ENCODE measurements at regions not wholly inside any gene's neighbourhood (a gene's known extent, or its start where the extent isn't known, plus 50 kb on each side); places are given as distances from the start of the nearest gene placed in this dataset.

DNA sequence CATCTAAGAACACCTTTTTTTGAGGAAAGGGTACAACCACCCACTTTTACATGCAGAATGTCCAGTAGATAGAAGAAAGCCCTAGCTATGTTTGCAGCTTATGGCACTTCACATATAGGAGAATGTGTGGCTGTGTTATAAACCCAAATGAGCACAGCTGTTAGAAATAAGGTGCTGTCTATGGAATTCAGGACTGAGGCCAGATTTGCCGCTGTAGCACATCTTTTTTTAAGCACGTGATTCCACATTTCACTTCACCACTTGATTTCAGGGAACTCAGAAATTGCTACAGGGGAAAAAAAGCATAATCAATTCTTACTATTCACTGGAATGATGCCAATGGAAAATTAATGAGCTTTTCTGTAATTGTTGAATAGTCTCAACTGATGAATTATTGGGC, 147.2 kb upstream of the ADAMTS5 start:
- DNase-seq, result no peak

DNA sequence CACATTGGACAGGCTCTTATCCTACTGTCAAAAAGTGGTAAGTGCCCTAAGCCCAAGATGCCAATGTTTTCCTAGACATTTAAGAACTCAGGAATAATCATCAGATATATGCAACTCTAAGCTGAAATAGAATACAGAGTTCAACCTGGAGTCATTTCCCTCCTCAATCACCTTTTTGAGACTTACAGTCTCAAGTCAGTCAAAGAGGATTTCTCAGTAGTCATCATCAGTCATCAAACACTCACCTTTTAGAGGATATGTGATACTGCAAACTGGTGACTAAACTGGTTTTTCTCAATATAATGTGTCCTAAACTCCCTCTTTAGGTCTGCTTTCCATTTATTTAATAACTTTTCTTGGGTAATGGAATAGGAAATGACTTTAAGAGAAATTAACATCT, 145.3 kb upstream of the ADAMTS5 start:
- no peak for DNase-seq

- no peak for DNase-seq
Observed at GRCh38 chr21:27110956-27111355, 144.1 kb upstream of the ADAMTS5 start.

DNA sequence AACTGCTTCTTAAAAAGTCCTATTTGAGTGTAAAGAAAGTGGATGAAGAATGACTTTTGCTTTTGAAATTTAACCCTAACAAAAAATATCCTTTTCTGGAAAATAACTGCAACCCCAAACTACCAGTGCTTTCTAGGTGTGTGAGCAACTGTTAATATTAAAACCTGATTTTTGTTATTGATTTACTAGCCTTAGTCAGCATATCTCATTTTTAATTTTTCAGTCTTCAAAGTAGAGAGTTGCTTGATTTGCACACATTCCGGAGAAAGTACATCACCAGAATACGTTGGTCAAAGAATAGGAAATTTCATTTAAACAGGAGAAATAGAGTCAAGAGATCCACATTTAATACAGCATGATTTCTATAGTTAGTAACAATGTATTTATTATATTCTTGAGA, 141.8 kb upstream of the ADAMTS5 start:
- no peak for DNase-seq

DNA sequence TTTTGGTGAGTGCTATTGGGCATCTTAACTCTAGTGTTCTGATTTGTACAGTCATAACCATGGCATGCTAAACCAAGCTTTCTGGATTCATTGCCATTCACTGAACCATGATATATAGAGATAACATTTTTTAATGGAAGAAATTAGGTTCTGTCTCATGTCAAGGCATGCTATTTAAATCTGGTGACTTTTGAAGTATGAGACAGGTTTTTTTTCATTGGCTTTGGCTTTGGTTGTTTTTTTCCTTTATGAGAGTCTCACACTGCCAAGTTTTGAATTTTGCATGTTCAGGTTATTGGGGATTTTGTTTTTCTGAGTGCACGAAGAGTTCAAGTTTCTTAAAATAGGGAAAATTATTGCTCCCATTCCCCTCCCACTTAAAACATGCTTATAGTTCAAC, 141.3 kb upstream of the ADAMTS5 start:
- DNase-seq, result no peak

DNA sequence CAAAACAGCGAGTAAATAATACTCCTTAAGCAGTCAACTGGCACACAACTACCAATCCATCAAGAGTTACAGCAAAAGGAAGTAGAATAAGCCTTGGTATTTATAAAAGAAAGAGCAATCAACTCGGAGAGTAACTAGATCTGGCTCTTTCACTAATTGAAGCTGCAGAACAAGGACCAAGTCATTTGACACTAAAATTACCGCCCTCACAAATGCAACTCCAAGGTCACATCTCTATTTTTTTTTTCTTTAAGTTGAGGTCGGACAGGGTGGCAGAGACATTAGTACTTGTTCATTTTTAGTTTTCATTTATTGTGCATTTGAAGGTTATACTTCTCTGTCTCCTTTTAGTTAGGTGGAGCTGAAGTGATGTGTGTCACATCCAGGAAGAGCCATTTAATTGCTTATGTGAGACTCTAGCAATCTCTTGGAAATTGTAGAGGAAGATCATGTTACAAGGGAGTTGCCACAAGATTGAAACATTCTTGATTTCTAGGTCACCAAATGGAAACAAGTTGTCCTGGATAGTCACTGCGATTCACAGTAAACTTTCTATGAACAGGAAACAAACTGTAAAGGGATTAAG, 138.1 kb upstream of the ADAMTS5 start:
- DNase-seq, result no peak

DNA sequence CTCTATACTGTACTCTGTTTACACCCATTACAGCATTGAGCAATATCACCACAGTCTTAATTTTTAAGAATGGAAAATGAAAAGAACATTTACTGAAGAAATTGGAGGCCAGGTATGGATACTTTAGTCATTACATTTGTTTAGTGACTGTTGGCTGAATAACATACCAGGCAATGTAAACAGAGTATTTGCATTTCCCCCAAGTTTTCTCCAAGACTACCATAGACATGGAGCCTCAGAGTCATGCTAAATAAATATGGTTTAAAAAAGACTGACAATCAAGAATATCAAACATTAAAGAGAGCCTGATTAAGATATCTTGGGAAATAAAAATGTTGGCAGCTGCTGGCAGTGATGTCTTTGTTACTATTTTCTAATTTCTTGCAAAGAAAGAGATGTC, 136.9 kb upstream of the ADAMTS5 start:
- no peak for DNase-seq

- no peak for DNase-seq
Observed at GRCh38 chr21:27101523-27101922, 134.6 kb upstream of the ADAMTS5 start.

GRCh38 chr21:27094184-27094948, 127.5 kb upstream of the ADAMTS5 start:
- no peak for DNase-seq

GRCh38 chr21:27086630-27087029, 119.7 kb upstream of the ADAMTS5 start:
- DNase-seq, result no peak

- DNase-seq, result no peak
Observed at GRCh38 chr21:27086186-27086585, 119.3 kb upstream of the ADAMTS5 start.

DNA sequence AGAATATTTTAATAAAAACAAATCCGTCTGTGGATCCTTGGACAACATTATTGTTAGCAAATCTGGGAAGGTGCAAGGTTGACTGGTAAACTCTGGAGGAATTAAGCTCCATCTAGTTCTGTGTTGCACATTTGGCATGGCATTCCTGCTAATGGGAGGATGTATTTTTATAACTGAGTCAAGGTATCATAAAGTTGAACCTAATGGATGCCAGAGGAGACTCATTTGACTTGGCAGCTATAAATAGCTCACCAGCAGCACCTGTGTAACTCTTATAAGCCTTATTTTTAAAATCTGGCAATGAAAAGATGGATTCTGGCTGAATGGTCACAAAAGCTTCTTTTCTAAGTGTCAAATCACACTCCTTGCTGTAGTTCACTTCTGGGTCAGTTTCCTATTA, 118.5 kb upstream of the ADAMTS5 start:
- no peak for DNase-seq

DNA sequence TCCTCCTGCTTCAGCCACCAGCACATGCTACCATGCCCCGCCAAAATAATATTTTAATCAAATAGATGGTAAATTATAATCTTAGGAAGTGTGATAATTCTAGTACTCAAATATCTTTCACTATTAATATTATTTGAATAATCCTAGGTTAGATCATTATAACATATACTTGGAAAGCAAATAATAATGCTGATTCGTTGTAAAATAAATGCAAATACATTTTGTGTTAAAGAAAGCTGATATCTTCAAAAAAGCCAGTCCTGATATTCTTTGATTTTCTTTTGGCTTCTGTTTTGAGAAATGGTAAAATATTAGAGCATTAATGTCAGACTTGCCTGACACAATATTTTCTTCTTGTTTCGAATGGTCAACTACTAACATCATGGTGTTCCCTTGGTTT, 116.3 kb upstream of the ADAMTS5 start:
- no peak for DNase-seq

- DNase-seq, result no peak
Observed at GRCh38 chr21:27082431-27083010, 115.6 kb upstream of the ADAMTS5 start.

GRCh38 chr21:27079636-27080240, 112.8 kb upstream of the ADAMTS5 start:
- no peak for DNase-seq

DNA sequence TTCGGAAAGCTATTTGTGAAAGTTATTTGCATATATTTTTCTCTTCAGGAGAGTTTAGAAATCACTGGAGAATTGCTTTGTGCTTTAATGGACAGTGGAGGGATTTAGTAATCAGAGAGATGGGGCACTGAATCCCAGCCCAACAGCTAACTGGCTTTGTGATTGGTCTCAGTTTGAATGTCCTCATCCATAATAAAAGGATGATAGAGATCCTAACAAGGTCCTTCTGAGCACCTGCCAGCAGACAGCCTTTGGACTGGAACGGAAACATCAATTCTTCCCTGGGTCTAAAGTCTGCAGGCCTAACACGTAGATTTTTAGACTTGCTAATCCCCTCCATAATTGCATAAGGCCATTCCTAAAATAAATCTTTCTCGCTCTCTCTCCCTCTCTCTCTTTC, 112.0 kb upstream of the ADAMTS5 start:
- DNase-seq, result no peak

GRCh38 chr21:27077501-27077900, 110.6 kb upstream of the ADAMTS5 start:
- DNase-seq, result no peak

GRCh38 chr21:27076025-27076424, 109.1 kb upstream of the ADAMTS5 start:
- no peak for DNase-seq

GRCh38 chr21:27070861-27071670, 104.2 kb upstream of the ADAMTS5 start:
- no peak for DNase-seq

DNA sequence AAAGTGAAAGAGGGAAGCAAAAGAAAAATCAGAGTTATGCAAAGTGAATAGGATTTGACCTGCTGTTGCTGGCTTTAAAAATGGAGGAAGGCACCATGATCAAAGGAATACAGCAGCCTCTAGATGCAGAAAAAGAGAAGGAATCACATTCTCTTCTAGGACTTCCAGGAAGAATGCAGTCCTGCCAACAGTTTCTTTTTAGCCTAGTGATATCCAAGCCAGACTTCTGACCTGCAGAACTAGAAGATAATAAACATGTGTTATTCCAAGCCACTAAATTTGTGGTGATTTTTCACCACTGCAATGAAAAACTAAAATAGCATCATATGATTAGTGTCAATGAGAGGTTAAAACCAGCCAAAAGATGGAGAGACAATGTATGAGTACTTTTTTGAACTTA, 101.9 kb upstream of the ADAMTS5 start:
- no peak for DNase-seq

- no peak for DNase-seq
Observed at GRCh38 chr21:27067226-27067625, 100.3 kb upstream of the ADAMTS5 start.

GRCh38 chr21:27062443-27062842, 95.6 kb upstream of the ADAMTS5 start:
- DNase-seq, result no peak

DNA sequence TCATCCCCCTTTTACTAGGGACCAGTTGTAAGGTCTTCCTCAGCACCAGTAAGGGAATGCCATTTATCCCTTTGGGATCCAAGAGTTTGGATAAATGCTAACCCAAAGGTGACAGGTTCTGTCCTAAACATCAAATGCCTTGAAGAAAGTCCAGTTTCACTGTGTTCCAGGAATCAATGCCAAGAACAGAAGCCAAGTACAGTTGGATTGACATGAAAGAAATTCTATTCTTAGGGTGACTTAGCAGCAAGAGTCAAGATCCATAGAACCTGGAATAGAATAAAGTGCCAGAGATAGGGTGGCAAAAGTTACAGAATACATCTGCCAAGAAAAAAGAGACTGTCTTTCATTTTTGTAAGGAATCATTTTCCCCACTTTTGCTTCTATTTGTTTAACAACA, 94.9 kb upstream of the ADAMTS5 start:
- no peak for DNase-seq
